Peyer's patch (tissue), 4 donors: ENCODE measurements at regions not wholly inside any gene's neighbourhood (a gene's known extent, or its start where the extent isn't known, plus 50 kb on each side); places are given as distances from the start of the nearest gene placed in this dataset.

ENCODE experiments used
- DNase-seq, 3 donors: peaks; one replicate each; pipeline ENCODE4 v3.0.0-alpha.2; 2017 to 2019
- H3K27ac ChIP-seq, 4 donors: fragments of 200-600 bp; sonication (generic); one replicate each; pipeline ENCODE4 v1.5.1; 2016 to 2019
- H3K27me3 ChIP-seq, 2 donors: fragments of 200-600 bp; sonication (generic); one replicate each; pipeline ENCODE4 v1.5.1; 2019
- H3K36me3 ChIP-seq, 3 donors: fragments of 200-600 bp; sonication (generic); one replicate each; pipeline ENCODE4 v1.5.1; 2016 to 2019
- H3K4me1 ChIP-seq, 4 donors: fragments of 200-600 bp; sonication (generic); one replicate each; pipeline ENCODE4 v1.5.1; 2016 to 2019
- H3K4me3 ChIP-seq, 4 donors: fragments of 200-600 bp; sonication (generic); 1 replicate in 3 of 4; 2 replicates in 1 of 4; pipeline ENCODE4 v1.5.1; 2016 to 2019; ENCODE audit warnings: mild to moderate bottlenecking in 1 of 4
- H3K9me3 ChIP-seq, 4 donors: fragments of 200-600 bp; sonication (generic); one replicate each; pipeline ENCODE4 v1.5.1; 2016 to 2019; ENCODE audit warnings: mild to moderate bottlenecking in 1 of 4
- POLR2A ChIP-seq, 2 donors: fragments of 450-650 bp; IDR thresholded peaks; one replicate each; pipeline ENCODE4 v1.5.1; 2017; ENCODE audit warnings: antibody characterized with exemption in 2 of 2, mild to moderate bottlenecking in 2 of 2, moderate library complexity in 2 of 2
- TF ChIP-seq, protein P1 (sequence below), 6 experiments: fragments of 450-650 bp in 4 of 6; fragments of 200-600 bp in 2 of 6; sonication (generic) in 1 of 6; IDR thresholded peaks; one replicate each; pipeline ENCODE4 v1.5.1; 2017 to 2019; ENCODE audit warnings: antibody characterized with exemption in 6 of 6, mild to moderate bottlenecking in 3 of 6, moderate library complexity in 1 of 6

DNA sequence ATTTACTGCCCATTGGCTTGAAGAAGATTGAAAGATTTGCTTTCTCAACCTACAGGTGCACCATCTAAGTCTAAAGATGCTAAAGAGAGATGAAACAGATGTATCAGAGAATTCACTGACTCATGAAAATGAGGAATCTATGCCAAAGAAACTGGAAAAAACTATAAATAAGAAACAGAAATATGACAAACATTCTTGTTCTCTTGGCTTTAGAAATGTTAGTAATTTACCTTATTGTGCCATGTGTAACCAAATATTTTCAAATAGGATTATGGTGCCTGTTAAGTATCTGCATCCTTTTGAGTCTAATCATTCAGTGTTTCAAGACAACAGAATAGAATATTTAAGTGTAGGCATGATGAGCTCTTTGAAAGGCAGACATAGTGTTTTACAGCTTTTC, 271.5 kb downstream of the MEX3B start:
- DNase-seq: no peak
- TF ChIP-seq, protein P1, sequence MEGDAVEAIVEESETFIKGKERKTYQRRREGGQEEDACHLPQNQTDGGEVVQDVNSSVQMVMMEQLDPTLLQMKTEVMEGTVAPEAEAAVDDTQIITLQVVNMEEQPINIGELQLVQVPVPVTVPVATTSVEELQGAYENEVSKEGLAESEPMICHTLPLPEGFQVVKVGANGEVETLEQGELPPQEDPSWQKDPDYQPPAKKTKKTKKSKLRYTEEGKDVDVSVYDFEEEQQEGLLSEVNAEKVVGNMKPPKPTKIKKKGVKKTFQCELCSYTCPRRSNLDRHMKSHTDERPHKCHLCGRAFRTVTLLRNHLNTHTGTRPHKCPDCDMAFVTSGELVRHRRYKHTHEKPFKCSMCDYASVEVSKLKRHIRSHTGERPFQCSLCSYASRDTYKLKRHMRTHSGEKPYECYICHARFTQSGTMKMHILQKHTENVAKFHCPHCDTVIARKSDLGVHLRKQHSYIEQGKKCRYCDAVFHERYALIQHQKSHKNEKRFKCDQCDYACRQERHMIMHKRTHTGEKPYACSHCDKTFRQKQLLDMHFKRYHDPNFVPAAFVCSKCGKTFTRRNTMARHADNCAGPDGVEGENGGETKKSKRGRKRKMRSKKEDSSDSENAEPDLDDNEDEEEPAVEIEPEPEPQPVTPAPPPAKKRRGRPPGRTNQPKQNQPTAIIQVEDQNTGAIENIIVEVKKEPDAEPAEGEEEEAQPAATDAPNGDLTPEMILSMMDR (IDR thresholded peaks at IDR 0.05): no peak
- no peak for TF ChIP-seq POLR2A (IDR thresholded peaks at IDR 0.05)
- Histone ChIP-seq H3K27me3 (no peaks in the 10 kb centered on the region), H3K4me1 (no peaks in the 10 kb centered on the region), H3K36me3 (no peaks in the 10 kb centered on the region), H3K27ac (no peak overlapping the region), H3K4me3 (no peak overlapping the region), H3K9me3 (no peaks in the 10 kb centered on the region)

DNA sequence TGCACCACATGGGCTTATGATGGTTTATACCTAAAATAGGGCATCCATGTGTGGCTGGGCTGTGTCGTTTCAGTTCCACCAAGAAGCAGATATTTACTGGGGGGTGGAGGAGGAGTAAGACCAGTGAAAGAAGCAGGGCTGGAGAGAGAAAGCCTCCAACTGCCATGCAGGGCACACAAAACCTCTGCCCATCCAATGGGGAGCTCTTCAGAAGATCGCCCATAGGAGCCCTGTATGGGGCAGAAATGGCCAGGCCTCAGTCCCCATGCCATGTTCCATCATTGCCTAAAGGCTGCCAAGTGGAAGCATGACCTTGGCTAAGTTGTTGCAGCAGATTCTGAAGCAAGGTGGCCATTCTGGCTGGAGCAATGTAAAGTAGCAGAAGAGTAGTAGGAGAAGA, 277.0 kb downstream of the MEX3B start:
- no peak overlapping the region for H3K4me3 ChIP-seq
- H3K9me3 ChIP-seq: no peaks in the 10 kb centered on the region
- TF ChIP-seq POLR2A (IDR thresholded peaks at IDR 0.05): no peak
- TF ChIP-seq, protein P1 (IDR thresholded peaks at IDR 0.05): no peak
- no peak for DNase-seq
- H3K4me1 ChIP-seq: no peaks in the 10 kb centered on the region
- H3K27me3 ChIP-seq: no peaks in the 10 kb centered on the region
- H3K36me3 ChIP-seq: no peaks in the 10 kb centered on the region
- no peak overlapping the region for H3K27ac ChIP-seq

DNA sequence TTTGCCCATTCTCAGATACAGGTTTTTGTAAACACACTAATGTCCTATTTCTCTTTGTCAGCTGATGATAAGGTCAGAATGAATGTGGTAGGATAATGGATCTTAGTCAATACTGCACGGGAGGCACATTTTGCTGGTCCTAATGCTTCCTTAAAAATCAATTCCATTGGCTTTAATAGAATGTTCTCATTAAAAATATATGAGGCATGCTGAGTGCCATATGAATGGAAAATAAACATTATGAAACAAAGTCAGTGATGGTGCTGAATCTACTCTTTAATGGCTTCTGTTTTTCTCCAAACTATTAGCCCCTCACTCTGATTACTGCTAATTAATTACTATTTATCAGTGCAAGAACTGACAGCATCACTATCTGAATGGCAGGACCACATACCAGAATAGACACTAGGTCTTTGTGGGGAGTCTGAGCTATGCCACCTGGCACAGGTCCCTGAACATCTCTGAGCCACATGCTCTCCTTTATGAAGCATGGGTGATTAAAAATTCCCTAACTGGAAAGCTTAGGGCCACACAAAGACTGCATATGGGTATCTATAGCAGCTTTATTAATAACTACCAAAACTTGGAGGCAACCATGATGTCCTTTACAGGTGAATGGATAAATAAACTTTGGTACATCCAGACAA, 278.9 kb downstream of the MEX3B start:
- Histone ChIP-seq H3K27me3 (no peaks in the 10 kb centered on the region), H3K36me3 (no peaks in the 10 kb centered on the region), H3K4me1 (no peaks in the 10 kb centered on the region), H3K27ac (no peak overlapping the region), H3K9me3 (no peaks in the 10 kb centered on the region), H3K4me3 (no peak overlapping the region)
- TF ChIP-seq, protein P1 (IDR thresholded peaks at IDR 0.05): no peak
- no peak for TF ChIP-seq POLR2A (IDR thresholded peaks at IDR 0.05)
- no peak for DNase-seq

DNA sequence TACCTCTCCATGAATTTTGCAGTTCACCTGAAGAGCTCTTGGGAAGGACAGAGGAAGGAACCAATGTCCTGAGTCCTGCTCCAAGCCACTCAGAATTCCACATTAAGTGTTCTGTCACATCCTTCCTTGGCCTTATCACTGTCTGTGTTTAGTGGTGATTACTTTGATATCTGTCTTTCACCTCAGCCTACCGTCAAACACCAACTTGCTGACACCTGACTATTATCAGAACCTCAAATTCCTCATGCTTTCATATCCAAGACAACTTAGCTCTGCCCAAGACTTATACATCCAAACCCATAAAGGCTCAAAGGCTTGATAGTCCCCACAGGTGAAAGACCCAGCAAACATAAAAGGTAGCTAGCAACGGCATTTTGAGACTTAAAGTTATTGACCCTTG, 280.0 kb downstream of the MEX3B start:
- DNase-seq: no peak
- no peaks in the 10 kb centered on the region for H3K27me3 ChIP-seq
- no peaks in the 10 kb centered on the region for H3K9me3 ChIP-seq
- H3K4me3 ChIP-seq: no peak overlapping the region
- TF ChIP-seq, protein P1 (IDR thresholded peaks at IDR 0.05): no peak
- no peaks in the 10 kb centered on the region for H3K36me3 ChIP-seq
- no peaks in the 10 kb centered on the region for H3K4me1 ChIP-seq
- no peak overlapping the region for H3K27ac ChIP-seq

DNA sequence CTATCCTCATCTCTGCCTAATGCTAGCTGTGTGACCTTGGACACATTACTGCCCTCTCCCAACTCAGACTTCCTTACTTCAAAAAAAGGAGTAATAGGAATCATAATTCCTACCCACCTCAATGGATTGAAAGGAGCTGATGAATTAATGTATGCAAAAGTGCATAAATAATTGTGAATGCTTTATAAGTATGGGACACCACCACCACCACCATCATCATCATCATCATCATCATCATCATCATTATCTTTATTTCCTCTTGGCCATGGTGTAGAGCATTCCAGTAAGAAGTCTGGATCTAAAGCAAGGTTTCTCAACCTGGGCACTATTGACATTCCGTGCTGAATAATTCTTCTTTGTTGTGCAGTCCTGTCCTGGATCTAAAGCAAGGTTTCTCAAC, 282.5 kb downstream of the MEX3B start:
- Histone ChIP-seq H3K27me3 (no peaks in the 10 kb centered on the region), H3K36me3 (no peaks in the 10 kb centered on the region), H3K4me1 (no peaks in the 10 kb centered on the region), H3K4me3 (no peak overlapping the region), H3K9me3 (no peaks in the 10 kb centered on the region), H3K27ac (no peak overlapping the region)
- TF ChIP-seq, protein P1 (IDR thresholded peaks at IDR 0.05): no peak
- TF ChIP-seq POLR2A (IDR thresholded peaks at IDR 0.05): no peak
- no peak for DNase-seq

DNA sequence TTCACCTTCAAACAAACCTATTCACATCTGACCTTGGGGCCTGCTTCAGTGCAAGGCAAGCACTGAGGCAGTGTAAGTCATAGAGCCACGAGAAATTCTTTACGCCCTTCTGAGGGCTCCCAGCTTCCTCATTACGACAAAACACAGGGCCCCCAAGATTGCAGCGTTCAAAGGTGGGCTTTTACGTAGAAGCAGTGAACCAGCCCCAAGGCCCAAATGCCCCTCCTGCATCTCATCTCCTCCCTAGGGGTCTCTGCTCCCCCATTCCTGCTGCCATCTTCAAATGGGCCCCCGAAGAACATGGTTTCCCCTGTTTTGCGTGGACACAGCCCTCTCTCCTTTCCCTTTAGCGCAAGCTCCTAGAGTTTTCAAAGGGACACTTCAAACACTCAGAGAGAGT, 285.1 kb downstream of the MEX3B start:
- Histone ChIP-seq H3K36me3 (no peaks in the 10 kb centered on the region), H3K27ac (no peak overlapping the region), H3K4me3 (no peak overlapping the region), H3K4me1 (no peaks in the 10 kb centered on the region), H3K27me3 (no peaks in the 10 kb centered on the region), H3K9me3 (no peaks in the 10 kb centered on the region)
- no peak for DNase-seq
- TF ChIP-seq, protein P1 (IDR thresholded peaks at IDR 0.05): no peak
- no peak for TF ChIP-seq POLR2A (IDR thresholded peaks at IDR 0.05)
